ENCODE measurements at regions not wholly inside any gene's neighbourhood (a gene's known extent, or its start where the extent isn't known, plus 50 kb on each side); places are given as distances from the start of the nearest gene placed in this dataset.

DNA sequence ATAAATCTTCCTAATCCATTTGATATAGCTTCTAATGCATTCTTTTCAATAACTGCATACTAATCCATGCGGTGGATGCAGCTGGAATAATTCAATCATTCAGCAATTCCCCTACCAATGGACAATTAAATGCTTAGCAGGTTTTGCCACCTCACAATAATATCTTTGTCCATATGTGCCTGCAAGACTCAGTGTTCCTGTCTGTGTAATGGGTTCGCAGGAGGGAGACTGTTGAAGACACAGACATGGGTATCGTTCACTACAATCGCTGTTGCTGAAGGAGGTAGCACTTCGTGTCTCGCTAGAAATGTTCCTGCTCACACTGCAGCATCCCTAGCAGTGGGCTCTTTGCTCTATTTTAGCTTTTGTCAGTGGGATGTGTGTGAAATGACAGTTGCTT, 214.4 kb downstream of the MED10 start:
- Histone ChIP-seq H3K36me3 (no peaks in the 10 kb centered on the region), H3K4me3 (no peak overlapping the region), H3K9me3 (no peaks in the 10 kb centered on the region), H3K27me3 (replicated peaks; ENCODE audit: insufficient read depth) (no peaks in the 10 kb centered on the region), H3K27ac (no peak overlapping the region), H3K4me1 (replicated peaks) (no peaks in the 10 kb centered on the region)
- 86% methylated on average over 6 of the region's 6 CpGs for WGBS
- no peak for DNase-seq (ENCODE audit: low spot score)
- intact Hi-C loops (cut with DNase I): no loop called here
- no peak for TF ChIP-seq POLR2A (IDR thresholded peaks at IDR 0.05)
- TF ChIP-seq POLR2AphosphoS5 (IDR thresholded peaks at IDR 0.05): no peak
- TF ChIP-seq, protein P1, sequence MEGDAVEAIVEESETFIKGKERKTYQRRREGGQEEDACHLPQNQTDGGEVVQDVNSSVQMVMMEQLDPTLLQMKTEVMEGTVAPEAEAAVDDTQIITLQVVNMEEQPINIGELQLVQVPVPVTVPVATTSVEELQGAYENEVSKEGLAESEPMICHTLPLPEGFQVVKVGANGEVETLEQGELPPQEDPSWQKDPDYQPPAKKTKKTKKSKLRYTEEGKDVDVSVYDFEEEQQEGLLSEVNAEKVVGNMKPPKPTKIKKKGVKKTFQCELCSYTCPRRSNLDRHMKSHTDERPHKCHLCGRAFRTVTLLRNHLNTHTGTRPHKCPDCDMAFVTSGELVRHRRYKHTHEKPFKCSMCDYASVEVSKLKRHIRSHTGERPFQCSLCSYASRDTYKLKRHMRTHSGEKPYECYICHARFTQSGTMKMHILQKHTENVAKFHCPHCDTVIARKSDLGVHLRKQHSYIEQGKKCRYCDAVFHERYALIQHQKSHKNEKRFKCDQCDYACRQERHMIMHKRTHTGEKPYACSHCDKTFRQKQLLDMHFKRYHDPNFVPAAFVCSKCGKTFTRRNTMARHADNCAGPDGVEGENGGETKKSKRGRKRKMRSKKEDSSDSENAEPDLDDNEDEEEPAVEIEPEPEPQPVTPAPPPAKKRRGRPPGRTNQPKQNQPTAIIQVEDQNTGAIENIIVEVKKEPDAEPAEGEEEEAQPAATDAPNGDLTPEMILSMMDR (IDR thresholded peaks at IDR 0.05): no peak

DNA sequence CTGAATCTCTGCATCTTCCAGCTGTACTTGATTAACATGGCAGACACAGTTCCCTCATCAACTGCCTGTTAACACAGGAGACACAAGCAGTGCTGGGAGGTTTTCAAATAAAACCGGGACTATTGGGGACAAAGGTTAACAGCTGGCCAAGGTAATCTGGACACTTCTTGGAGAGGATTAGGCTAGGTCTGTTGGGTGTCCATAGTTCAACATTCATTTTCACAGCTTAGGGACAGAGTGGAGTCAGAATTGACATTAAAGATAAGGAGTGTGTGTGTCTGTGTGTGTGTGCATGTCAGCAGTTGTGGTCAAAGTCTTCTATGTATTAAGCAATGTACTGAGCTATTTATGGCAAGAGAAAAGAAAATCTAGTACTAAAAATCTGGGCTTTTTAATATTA, 216.2 kb downstream of the MED10 start:
- TF ChIP-seq, protein P1 (IDR thresholded peaks at IDR 0.05): no peak
- TF ChIP-seq POLR2A (IDR thresholded peaks at IDR 0.05) (no peak), POLR2AphosphoS5 (IDR thresholded peaks at IDR 0.05) (no peak)
- DNase-seq (ENCODE audit: low spot score): no peak
- 29% methylated on average over 1 of the region's 1 CpG for WGBS
- Histone ChIP-seq H3K36me3 (no peaks in the 10 kb centered on the region), H3K27ac (no peak overlapping the region), H3K4me1 (replicated peaks) (no peaks in the 10 kb centered on the region), H3K27me3 (replicated peaks; ENCODE audit: insufficient read depth) (no peaks in the 10 kb centered on the region), H3K4me3 (no peak overlapping the region), H3K9me3 (no peaks in the 10 kb centered on the region)
- intact Hi-C loops (cut with DNase I): no loop called here

DNA sequence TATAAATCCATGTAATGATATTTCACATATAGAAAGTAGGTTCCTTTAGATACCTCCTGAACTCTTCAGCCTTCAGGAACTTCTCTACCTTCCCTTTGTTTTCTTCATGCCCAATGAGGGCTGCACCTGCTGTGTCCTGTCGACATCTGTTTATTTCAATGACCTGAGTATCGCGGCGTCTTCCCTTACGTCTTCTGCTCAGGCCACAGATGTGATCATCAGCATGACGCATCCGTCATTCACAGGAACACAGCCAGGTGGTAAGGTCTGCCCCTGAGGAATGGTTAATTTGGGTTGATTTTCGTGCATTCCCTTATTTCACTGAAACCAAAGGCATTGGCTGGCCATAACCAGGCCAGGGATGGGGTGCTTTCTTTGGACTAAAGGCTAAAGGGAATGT, 217.1 kb downstream of the MED10 start:
- no peak for DNase-seq (ENCODE audit: low spot score)
- no peaks in the 10 kb centered on the region for H3K36me3 ChIP-seq
- H3K27ac ChIP-seq: no peak overlapping the region
- no peaks in the 10 kb centered on the region for H3K27me3 ChIP-seq (replicated peaks; ENCODE audit: insufficient read depth)
- no peak overlapping the region for H3K4me3 ChIP-seq
- 81% methylated on average over 8 of the region's 8 CpGs for WGBS
- H3K9me3 ChIP-seq: no peaks in the 10 kb centered on the region
- intact Hi-C loops (cut with DNase I): no loop called here
- TF ChIP-seq POLR2AphosphoS5 (IDR thresholded peaks at IDR 0.05): no peak
- TF ChIP-seq, protein P1 (IDR thresholded peaks at IDR 0.05): no peak
- TF ChIP-seq POLR2A (IDR thresholded peaks at IDR 0.05): no peak
- no peaks in the 10 kb centered on the region for H3K4me1 ChIP-seq (replicated peaks)

DNA sequence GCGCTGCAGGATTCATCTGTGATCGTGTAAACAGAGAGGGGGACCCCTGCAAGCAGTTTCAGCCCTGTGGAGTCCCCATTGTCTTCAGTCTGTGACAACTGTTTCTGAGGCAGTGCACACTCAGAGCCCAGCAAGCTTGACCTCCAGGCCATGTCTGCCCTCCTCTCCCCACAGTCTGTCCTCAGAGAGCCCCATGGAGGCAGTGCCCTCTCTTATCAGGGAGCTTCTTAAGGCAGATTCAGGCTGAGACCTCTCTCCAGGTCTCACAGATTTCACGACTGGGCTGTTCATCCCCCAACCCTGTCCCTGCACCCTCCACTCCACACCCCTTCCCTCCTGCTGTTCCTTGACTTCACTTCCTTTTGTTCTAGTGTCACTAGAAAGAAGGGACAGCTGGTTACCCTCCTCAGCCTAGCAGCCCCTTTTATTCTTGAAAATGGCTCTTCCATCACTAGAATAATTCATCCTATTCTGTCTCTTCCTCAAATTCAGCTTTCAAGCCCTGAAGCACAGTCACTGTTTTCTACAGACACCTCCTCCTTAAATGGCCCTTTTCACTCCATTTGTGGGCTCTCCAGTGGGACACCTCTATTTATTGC, 218.4 kb downstream of the MED10 start:
- TF ChIP-seq POLR2A (IDR thresholded peaks at IDR 0.05): no peak
- TF ChIP-seq, protein P1 (IDR thresholded peaks at IDR 0.05): no peak
- no peak for TF ChIP-seq POLR2AphosphoS5 (IDR thresholded peaks at IDR 0.05)
- Histone ChIP-seq H3K27ac (no peak overlapping the region), H3K36me3 (no peaks in the 10 kb centered on the region), H3K27me3 (replicated peaks; ENCODE audit: insufficient read depth) (no peaks in the 10 kb centered on the region), H3K4me1 (replicated peaks) (no peaks in the 10 kb centered on the region), H3K9me3 (no peaks in the 10 kb centered on the region), H3K4me3 (no peak overlapping the region)
- no peak for DNase-seq (ENCODE audit: low spot score)
- 46% methylated on average over 3 of the region's 3 CpGs for WGBS
- intact Hi-C loops (cut with DNase I): no loop called here
